Heart left ventricle (tissue), 13 donors: ENCODE measurements at regions not wholly inside any gene's neighbourhood (a gene's known extent, or its start where the extent isn't known, plus 50 kb on each side); places are given as distances from the start of the nearest gene placed in this dataset.

Experiments used
- CTCF ChIP-seq, 12 donors: fragments of 200-600 bp; sonication (generic) in 4 of 12; IDR thresholded peaks; one replicate each; pipeline versions ENCODE4 v1.5.0 to v1.8.0; 2018 to 2022; ENCODE audit warnings: antibody characterized with exemption in 12 of 12, mild to moderate bottlenecking in 5 of 12
- POLR2A ChIP-seq, 2 donors: fragments of 450-650 bp; IDR thresholded peaks; one replicate each; pipeline ENCODE4 v1.6.1; 2017; ENCODE audit warnings: antibody characterized with exemption in 2 of 2, mild to moderate bottlenecking in 2 of 2, moderate library complexity in 2 of 2
- donor health status: ischemic (EF 13 %, LVEDD 7.1; RV severe dilation, severe dysfunction).
- donor health status: DM: no; HTN: yes; CAD: no.
- donor health status: DM: no; HTN: no; CAD: no.
- donor health status: ischemic (EF 25% LVEDD 6.9; RV normal size, moderate dysfunction).
- donor health status: ischemic (EF 25% LVEDD 5.7; RV mildly dilated, moderate dysfunction).
- donor health status: ischemic (EF 35%, LVEDD 5.7; RV mildly dilated, moderate dysfunction).
- donor health status: nonischemic (EF 11% LVEDD 7.7; RV severe dilation, severe dysfunction).
- donor health status: DM: yes; HTN: yes; CAD: no.
- donor health status: PGD.
- donor health status: ischemic (EF 29% LVEDD 5.4; RV normal size, mild dysfunction).
- donor health status: nonischemic (EF 23%, LVEDD 6.1; RV moderate dilation, normal function).

DNA sequence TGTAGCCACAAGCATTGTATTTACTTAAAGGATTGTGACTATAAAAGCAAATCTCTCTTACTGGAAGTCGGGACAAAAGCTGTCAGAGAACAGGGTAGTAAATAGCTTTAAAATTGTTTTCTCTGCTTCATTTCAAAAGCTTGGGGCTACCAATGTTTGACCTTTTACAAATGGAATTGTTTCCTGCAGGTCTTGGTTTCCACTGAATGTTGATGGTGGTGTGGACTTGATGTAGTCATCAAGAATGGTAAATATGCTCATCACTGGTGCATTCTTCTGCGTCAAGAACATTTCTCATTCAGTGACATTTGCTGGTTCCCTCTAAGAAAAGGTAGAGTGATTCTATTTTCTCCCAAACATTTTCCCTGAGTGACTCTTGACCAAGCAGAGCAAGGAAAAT is 435.4 kb upstream of the KHDRBS2 start:
- TF ChIP-seq POLR2A (IDR thresholded peaks at IDR 0.05) (no peak), CTCF (IDR thresholded peaks at IDR 0.05) (no peak)
